SK-N-SH (cell line): ENCODE measurements at regions not wholly inside any gene's neighbourhood (a gene's known extent, or its start where the extent isn't known, plus 50 kb on each side); places are given as distances from the start of the nearest gene placed in this dataset.

Experiments
- CTCF ChIA-PET: fragments of 300-600, 350-600 bp; formaldehyde crosslinking; extraction: SDS; loops from one replicate; lab custom pipeline; 2021; lab: Yijun Ruan, JAX
- POLR2A ChIA-PET: fragments of 350-600 bp; sonication (Branson Sonifier 250); formaldehyde crosslinking; extraction: SDS; loops from one replicate; lab custom pipeline; 2020; ENCODE audit warnings: antibody characterized with exemption, inconsistent platforms; lab: Yijun Ruan, JAX
- DNase-seq: peaks from one replicate; pipeline ENCODE4 v3.0.0; 2012
- H2AFZ ChIP-seq: fragments of 200-600 bp; sonication (generic); 2 replicates; pipeline ENCODE4 v1.8.1; 2016; ENCODE audit warnings: antibody characterized with exemption, mild to moderate bottlenecking, low read depth
- H3F3A ChIP-seq: fragments of 200-600 bp; sonication (generic); replicated peaks from 2 replicates; pipeline ENCODE3; 2016; ENCODE audit warnings: antibody characterized with exemption, mild to moderate bottlenecking; ENCODE audit not compliant: insufficient read depth
- H3K27ac ChIP-seq, 2 experiments: fragments of 200-500 bp in 1 of 2; fragments of 200-600 bp in 1 of 2; sonication (Bioruptor generic) in 1 of 2; sonication (generic), shearing (Covaris generic) in 1 of 2; 2 replicates each; pipeline versions ENCODE4 v1.5.1 to v1.6.1; 2014 to 2016; ENCODE audit warnings: low read depth in 2 of 2, inconsistent platforms in 1 of 2, low read length in 1 of 2, mild to moderate bottlenecking in 1 of 2, mixed read lengths in 1 of 2
- H3K27me3 ChIP-seq: fragments of 200-600 bp; sonication (generic), shearing (Covaris generic); 2 replicates; pipeline ENCODE4 v1.6.1; 2016; ENCODE audit warnings: mixed run types; ENCODE audit not compliant: insufficient read depth
- H3K36me3 ChIP-seq, 2 experiments: fragments of 200-500 bp in 1 of 2; fragments of 200-600 bp in 1 of 2; sonication (Bioruptor generic) in 1 of 2; sonication (generic) in 1 of 2; replicated peaks in 1 of 2; 2 replicates each; pipeline versions ENCODE3 to v1.5.1; 2014 to 2016; ENCODE audit warnings: low read length in 1 of 2, mild to moderate bottlenecking in 1 of 2; ENCODE audit not compliant: insufficient read depth in 2 of 2, control insufficient read depth in 1 of 2
- H3K4me1 ChIP-seq, 2 experiments: fragments of 200-500 bp in 1 of 2; fragments of 200-600 bp in 1 of 2; sonication (Bioruptor generic) in 1 of 2; sonication (generic), shearing (Covaris generic) in 1 of 2; 2 replicates each; pipeline versions ENCODE4 v1.5.1 to v1.6.1; 2014 to 2016; ENCODE audit warnings: low read depth in 1 of 2, low read length in 1 of 2, mixed run types in 1 of 2; ENCODE audit not compliant: insufficient read depth in 2 of 2, control insufficient read depth in 1 of 2
- H3K4me2 ChIP-seq: fragments of 200-600 bp; sonication (generic), shearing (Covaris generic); 2 replicates; pipeline ENCODE4 v1.6.1; 2017; ENCODE audit warnings: mixed run types
- H3K4me3 ChIP-seq, 2 experiments: fragments of 200-500 bp in 1 of 2; fragments of 200-600 bp in 1 of 2; sonication (Bioruptor generic) in 1 of 2; sonication (generic), shearing (Covaris generic) in 1 of 2; 2 replicates each; pipeline versions ENCODE4 v1.5.1 to v1.8.1; 2014 to 2016; ENCODE audit warnings: low read depth in 2 of 2, inconsistent platforms in 1 of 2, low read length in 1 of 2, mild to moderate bottlenecking in 1 of 2, mixed read lengths in 1 of 2, moderate library complexity in 1 of 2
- H3K79me2 ChIP-seq: fragments of 200-600 bp; sonication (generic); 2 replicates; pipeline ENCODE4 v1.8.1; 2017; ENCODE audit warnings: mild to moderate bottlenecking; ENCODE audit not compliant: insufficient read depth
- H3K9ac ChIP-seq: fragments of 200-600 bp; sonication (generic); 2 replicates; pipeline ENCODE4 v1.6.1; 2017; ENCODE audit warnings: mixed run types
- H3K9me2 ChIP-seq: fragments of 200-600 bp; sonication (generic); 2 replicates; pipeline ENCODE4 v1.6.1; 2017; ENCODE audit warnings: mixed run types
- H3K9me3 ChIP-seq: fragments of 200-600 bp; sonication (generic); 2 replicates; pipeline ENCODE4 v1.6.1; 2017; ENCODE audit warnings: mixed run types, mild to moderate bottlenecking, moderate library complexity
- H4K20me1 ChIP-seq: fragments of 200-600 bp; sonication (generic); 2 replicates; pipeline ENCODE4 v1.6.1; 2017; ENCODE audit warnings: mild to moderate bottlenecking, mixed run types; ENCODE audit not compliant: insufficient read depth
- ELF1 ChIP-seq: IDR thresholded peaks from 2 replicates; pipeline ENCODE4 v1.4.0; 2012
- EZH2phosphoT487 ChIP-seq: fragments of 200-600 bp; sonication (generic); IDR thresholded peaks from 2 replicates; pipeline ENCODE4 v1.6.1; 2017; ENCODE audit warnings: low read depth, mixed run types, mild to moderate bottlenecking, antibody characterized with exemption, moderate library complexity, borderline replicate concordance
- MEF2A ChIP-seq: IDR thresholded peaks from 2 replicates; pipeline ENCODE4 v1.4.0; 2012; ENCODE audit warnings: low read depth, borderline replicate concordance
- MXI1 ChIP-seq: IDR thresholded peaks from 2 replicates; pipeline ENCODE4 v1.6.1; 2012; ENCODE audit warnings: mild to moderate bottlenecking, low read depth, low read length, improper control_type of control experiment
- NFIC ChIP-seq: IDR thresholded peaks from 2 replicates; pipeline ENCODE4 v1.4.0; 2012; ENCODE audit warnings: borderline replicate concordance
- RFX5 ChIP-seq: IDR thresholded peaks from 2 replicates; pipeline ENCODE4 v1.6.1; 2012; ENCODE audit warnings: mild to moderate bottlenecking, improper control_type of control experiment, low read length
- WGBS: methylation state at CpG from one replicate; pipeline ENCODE4 v1.1.6; 2017; ENCODE audit warnings: low lambda C conversion rate; 5-methylcytosine and 5-hydroxymethylcytosine counted together
- TF ChIP-seq, protein P1 (sequence below): fragments of 150-350 bp; IDR thresholded peaks from 2 replicates; pipeline ENCODE4 v1.6.1; 2017; ENCODE audit warnings: antibody characterized with exemption, low read length, low read depth, borderline replicate concordance
- TF ChIP-seq, protein P2 (sequence below): IDR thresholded peaks from 2 replicates; pipeline ENCODE4 v1.4.0; 2012; ENCODE audit warnings: low read depth
- TF ChIP-seq, protein P3 (sequence below): IDR thresholded peaks from 2 replicates; pipeline ENCODE4 v1.6.1; 2012; ENCODE audit warnings: mild to moderate bottlenecking, low read depth, low read length, moderate library complexity

DNA sequence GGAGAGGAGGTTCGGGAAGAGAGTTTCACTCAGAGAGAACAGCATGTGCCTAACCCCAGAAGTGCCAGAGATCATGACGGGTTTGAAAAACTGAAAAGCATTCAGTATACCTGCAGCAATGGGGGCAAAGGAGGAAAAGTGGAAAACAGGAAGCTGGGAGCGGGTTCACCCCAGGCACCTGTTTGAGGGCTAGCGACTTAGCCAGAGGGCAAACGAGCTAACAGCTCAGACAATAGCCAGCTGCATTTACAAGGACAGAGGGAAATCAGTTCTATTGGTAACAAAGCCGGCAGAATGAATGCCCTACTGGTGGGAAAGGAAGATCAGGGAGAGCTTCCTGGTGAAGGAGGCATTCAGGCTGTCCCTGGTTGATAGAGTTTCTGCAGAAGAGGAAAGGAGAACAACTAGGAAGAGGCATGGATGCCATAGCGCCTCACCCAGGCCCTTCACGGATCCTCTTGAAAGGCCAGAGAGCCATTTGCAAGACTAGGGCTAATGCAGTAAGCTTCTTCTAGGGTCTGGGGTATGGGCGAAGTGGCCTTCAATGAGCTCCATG, 141.7 kb upstream of the ADRA1B start:
- no peaks in the 10 kb centered on the region for H3K27me3 ChIP-seq
- no peaks in the 10 kb centered on the region for H3K79me2 ChIP-seq
- H4K20me1 ChIP-seq: no peaks in the 10 kb centered on the region
- no peaks in the 10 kb centered on the region for H3K9me2 ChIP-seq
- H3K9me3 ChIP-seq: no peaks in the 10 kb centered on the region
- CTCF ChIA-PET: interaction anchor here (0.7 to 1.1 kb wide), 2 partner anchors 11 to 30 kb away, joined by 3 read pairs; no protein-coding TSS in a partner anchor
- no peaks in the 10 kb centered on the region for H3K36me3 ChIP-seq
- POLR2A ChIA-PET: no interaction called here
- TF ChIP-seq ELF1 (no peak), NFIC (no peak), MEF2A (no peak), RFX5 (no peak), EZH2phosphoT487 (no peak)
- H3K4me3 ChIP-seq: no peak overlapping the region
- no peak for DNase-seq
- H3K4me2 ChIP-seq: no peak overlapping the region
- WGBS: 93% methylated on average over 9 of the region's 9 CpGs
- peaks cover 0 to 15% of the 10 kb centered on the region in 2 experiments; a peak in 1 of 4 replicates for H3K4me1 ChIP-seq
- no peak overlapping the region for H2AFZ ChIP-seq
- peaks cover 25% of the 10 kb centered on the region for H3F3A ChIP-seq
- no peak overlapping the region for H3K9ac ChIP-seq
- no peak overlapping the region for H3K27ac ChIP-seq

DNA sequence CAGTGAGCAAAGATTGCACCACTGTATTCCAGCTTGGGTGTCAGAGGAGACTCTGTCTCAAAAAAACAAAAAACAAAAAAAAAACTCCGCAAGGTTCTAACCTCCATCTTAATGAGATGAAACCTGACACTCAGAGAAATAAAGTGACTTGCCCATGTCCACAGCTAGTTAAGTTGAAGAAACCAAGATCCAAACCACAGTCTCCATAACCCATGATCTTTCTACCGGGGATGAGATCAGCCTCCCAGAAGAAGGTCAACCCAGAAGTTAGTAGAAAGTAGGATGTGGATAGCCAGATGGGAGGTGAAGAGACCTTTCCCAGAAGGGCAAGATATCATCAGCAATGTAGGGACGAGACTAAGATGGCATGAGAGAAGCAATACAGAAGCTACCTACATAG, 140.4 kb upstream of the ADRA1B start:
- Histone ChIP-seq H3K79me2 (no peaks in the 10 kb centered on the region), H4K20me1 (no peaks in the 10 kb centered on the region), H3K27me3 (no peaks in the 10 kb centered on the region), H3K27ac (no peak overlapping the region), H3K9ac (no peak overlapping the region), H3K4me1 (peaks cover 0 to 21% of the 10 kb centered on the region in 2 experiments; a peak in 1 of 4 replicates)
- CTCF ChIA-PET: interaction anchor here (0.9 to 1.1 kb wide), 2 partner anchors 10 to 243 kb away, joined by 3 read pairs; no protein-coding TSS in a partner anchor
- TF ChIP-seq, protein P1, sequence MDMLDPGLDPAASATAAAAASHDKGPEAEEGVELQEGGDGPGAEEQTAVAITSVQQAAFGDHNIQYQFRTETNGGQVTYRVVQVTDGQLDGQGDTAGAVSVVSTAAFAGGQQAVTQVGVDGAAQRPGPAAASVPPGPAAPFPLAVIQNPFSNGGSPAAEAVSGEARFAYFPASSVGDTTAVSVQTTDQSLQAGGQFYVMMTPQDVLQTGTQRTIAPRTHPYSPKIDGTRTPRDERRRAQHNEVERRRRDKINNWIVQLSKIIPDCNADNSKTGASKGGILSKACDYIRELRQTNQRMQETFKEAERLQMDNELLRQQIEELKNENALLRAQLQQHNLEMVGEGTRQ: no peak
- TF ChIP-seq, protein P2, sequence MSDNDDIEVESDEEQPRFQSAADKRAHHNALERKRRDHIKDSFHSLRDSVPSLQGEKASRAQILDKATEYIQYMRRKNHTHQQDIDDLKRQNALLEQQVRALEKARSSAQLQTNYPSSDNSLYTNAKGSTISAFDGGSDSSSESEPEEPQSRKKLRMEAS: no peak
- TF ChIP-seq MXI1: no peak
- TF ChIP-seq, protein P3, sequence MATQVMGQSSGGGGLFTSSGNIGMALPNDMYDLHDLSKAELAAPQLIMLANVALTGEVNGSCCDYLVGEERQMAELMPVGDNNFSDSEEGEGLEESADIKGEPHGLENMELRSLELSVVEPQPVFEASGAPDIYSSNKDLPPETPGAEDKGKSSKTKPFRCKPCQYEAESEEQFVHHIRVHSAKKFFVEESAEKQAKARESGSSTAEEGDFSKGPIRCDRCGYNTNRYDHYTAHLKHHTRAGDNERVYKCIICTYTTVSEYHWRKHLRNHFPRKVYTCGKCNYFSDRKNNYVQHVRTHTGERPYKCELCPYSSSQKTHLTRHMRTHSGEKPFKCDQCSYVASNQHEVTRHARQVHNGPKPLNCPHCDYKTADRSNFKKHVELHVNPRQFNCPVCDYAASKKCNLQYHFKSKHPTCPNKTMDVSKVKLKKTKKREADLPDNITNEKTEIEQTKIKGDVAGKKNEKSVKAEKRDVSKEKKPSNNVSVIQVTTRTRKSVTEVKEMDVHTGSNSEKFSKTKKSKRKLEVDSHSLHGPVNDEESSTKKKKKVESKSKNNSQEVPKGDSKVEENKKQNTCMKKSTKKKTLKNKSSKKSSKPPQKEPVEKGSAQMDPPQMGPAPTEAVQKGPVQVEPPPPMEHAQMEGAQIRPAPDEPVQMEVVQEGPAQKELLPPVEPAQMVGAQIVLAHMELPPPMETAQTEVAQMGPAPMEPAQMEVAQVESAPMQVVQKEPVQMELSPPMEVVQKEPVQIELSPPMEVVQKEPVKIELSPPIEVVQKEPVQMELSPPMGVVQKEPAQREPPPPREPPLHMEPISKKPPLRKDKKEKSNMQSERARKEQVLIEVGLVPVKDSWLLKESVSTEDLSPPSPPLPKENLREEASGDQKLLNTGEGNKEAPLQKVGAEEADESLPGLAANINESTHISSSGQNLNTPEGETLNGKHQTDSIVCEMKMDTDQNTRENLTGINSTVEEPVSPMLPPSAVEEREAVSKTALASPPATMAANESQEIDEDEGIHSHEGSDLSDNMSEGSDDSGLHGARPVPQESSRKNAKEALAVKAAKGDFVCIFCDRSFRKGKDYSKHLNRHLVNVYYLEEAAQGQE: no peak
- TF ChIP-seq, all 33 proteins: peak for 0
- Histone ChIP-seq H3K4me2 (no peak overlapping the region), H3K9me2 (no peaks in the 10 kb centered on the region), H2AFZ (no peak overlapping the region), H3K4me3 (no peak overlapping the region), H3K36me3 (no peaks in the 10 kb centered on the region), H3K9me3 (no peaks in the 10 kb centered on the region), H3F3A (peaks cover 37% of the 10 kb centered on the region)
- whole genome bisulfite sequencing: 92% methylated on average over 3 of the region's 3 CpGs
- no peak for DNase-seq
- POLR2A ChIA-PET: no interaction called here
